HG02970 (cell line): ENCODE measurements at regions not wholly inside any gene's neighbourhood (a gene's known extent, or its start where the extent isn't known, plus 50 kb on each side); places are given as distances from the start of the nearest gene placed in this dataset.

ENCODE experiments used
- ATAC-seq: cut with Tn5 transposase; IDR thresholded peaks from one replicate; pipeline ENCODE4 v1.9.1; 2021; ENCODE audit warnings: mild to moderate bottlenecking, moderate library complexity, moderate number of reproducible peaks; ENCODE audit not compliant: unreplicated experiment, low FRiP score

GRCh38 chr3:148428862-148429605 is 268.7 kb upstream of the AGTR1 start:
- ATAC-seq, result no peak

- ATAC-seq, result no peak
Observed at GRCh38 chr3:148433665-148434064, 264.0 kb upstream of the AGTR1 start.

- ATAC-seq, result no peak
Observed at GRCh38 chr3:148435534-148435933, 262.2 kb upstream of the AGTR1 start.

GRCh38 chr3:148439254-148439822 is 258.4 kb upstream of the AGTR1 start:
- no peak for ATAC-seq

GRCh38 chr3:148441191-148441590 is 256.5 kb upstream of the AGTR1 start:
- ATAC-seq, result no peak

- no peak for ATAC-seq
Observed at GRCh38 chr3:148450819-148451218, 246.9 kb upstream of the AGTR1 start.

- ATAC-seq, result no peak
Observed at GRCh38 chr3:148451969-148452368, 245.7 kb upstream of the AGTR1 start.

GRCh38 chr3:148453781-148454191 is 243.9 kb upstream of the AGTR1 start:
- no peak for ATAC-seq

- no peak for ATAC-seq
Observed at GRCh38 chr3:148455098-148455497, 242.6 kb upstream of the AGTR1 start.

GRCh38 chr3:148457886-148458285 is 239.8 kb upstream of the AGTR1 start:
- ATAC-seq, result no peak

GRCh38 chr3:148459931-148460513 is 237.7 kb upstream of the AGTR1 start:
- ATAC-seq, result no peak

GRCh38 chr3:148460686-148461085 is 237.0 kb upstream of the AGTR1 start:
- no peak for ATAC-seq

- no peak for ATAC-seq
Observed at GRCh38 chr3:148464246-148464645, 233.5 kb upstream of the AGTR1 start.

- ATAC-seq, result no peak
Observed at GRCh38 chr3:148466143-148466542, 231.6 kb upstream of the AGTR1 start.

- ATAC-seq, result no peak
Observed at GRCh38 chr3:148466980-148467740, 230.5 kb upstream of the AGTR1 start.

- no peak for ATAC-seq
Observed at GRCh38 chr3:148477375-148477774, 220.3 kb upstream of the AGTR1 start.

- ATAC-seq, result no peak
Observed at GRCh38 chr3:148493631-148494030, 204.1 kb upstream of the AGTR1 start.

- no peak for ATAC-seq
Observed at GRCh38 chr3:148494451-148494850, 203.3 kb upstream of the AGTR1 start.

- ATAC-seq, result no peak
Observed at GRCh38 chr3:148500881-148501280, 196.8 kb upstream of the AGTR1 start.

GRCh38 chr3:148510116-148510515 is 187.6 kb upstream of the AGTR1 start:
- ATAC-seq, result no peak

GRCh38 chr3:148510561-148510960 is 187.1 kb upstream of the AGTR1 start:
- ATAC-seq, result no peak
